Glomerular visceral epithelial cell (primary cell): ENCODE measurements at regions not wholly inside any gene's neighbourhood (a gene's known extent, or its start where the extent isn't known, plus 50 kb on each side); places are given as distances from the start of the nearest gene placed in this dataset.

ENCODE experiments used
- DNase-seq: peaks from one replicate; pipeline ENCODE4 v3.0.0-alpha.2; 2016; ENCODE audit errors: extremely low spot score

DNA sequence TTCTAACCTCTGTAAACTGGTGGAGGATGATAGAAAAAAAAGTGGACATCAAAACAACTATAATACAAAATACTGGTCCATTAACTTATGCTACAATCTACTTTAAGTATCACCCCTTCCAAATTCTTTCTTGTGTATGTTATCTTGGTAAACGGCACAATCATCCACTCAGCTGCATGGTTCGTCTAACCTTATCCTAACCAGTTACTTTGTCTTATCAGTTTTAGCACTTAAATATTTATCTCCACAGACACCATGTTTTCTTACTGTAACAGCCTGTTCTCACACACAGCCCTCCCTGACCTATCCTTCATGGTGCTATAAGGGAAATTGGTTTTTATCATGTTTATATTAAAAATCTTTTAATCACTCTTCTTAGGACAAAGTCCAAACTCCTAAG is 157.2 kb downstream of the PTGER3 start:
- DNase-seq, result no peak

DNA sequence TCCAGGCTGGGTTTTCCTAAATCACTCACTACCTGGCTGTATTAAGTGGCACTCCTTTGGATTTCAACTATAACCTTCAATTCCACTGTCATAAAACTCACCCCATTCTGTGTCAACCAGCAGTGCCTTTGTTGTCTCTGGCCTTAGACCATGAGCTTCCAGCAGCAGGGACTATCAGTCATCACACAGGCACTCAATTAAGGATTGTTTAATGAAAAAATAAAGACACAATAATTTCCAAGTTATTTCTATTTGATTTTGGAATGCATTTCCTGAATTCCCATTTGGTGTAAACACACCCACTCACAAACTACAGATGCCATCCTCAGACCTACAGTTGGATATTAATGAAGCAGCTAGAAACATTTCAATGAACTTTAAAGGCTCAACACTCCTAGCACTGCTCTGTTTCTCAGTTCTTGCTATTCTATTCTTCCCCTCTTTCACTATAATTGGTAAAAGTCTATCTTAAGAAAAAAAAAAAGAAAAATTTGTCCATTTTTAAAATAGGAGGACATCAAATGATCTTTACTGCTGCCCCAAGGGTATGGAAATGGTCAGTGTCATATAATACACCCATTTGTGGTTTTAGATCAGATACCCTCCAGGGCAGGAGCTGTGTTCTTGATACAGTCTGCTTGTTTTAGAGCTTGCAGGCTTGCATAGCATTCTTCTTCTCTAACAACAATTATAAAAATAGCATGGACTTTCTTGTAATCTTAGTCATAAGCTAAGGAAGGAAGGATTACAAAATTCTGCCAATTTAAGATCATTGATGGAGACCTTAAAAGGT is 156.4 kb downstream of the PTGER3 start:
- DNase-seq, result no peak

DNA sequence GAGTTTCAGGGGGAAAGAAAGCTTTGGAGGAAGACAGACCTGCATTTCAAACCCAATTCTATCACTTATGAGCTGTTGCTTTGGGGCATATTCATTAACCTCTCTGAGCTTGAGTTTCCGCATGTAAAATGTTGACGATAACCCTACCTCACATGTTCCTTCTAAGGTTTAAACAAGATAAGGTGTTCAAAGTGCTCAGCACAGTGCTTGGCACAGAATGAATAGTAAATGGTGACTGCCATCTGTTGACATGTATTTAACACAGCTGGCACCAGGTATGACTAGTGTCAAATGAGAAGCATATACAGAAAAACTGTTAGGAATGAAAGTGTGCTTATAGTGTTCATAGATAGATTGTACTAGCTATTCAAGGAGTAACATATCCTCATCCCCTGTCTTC is 155.5 kb downstream of the PTGER3 start:
- DNase-seq, result no peak

DNA sequence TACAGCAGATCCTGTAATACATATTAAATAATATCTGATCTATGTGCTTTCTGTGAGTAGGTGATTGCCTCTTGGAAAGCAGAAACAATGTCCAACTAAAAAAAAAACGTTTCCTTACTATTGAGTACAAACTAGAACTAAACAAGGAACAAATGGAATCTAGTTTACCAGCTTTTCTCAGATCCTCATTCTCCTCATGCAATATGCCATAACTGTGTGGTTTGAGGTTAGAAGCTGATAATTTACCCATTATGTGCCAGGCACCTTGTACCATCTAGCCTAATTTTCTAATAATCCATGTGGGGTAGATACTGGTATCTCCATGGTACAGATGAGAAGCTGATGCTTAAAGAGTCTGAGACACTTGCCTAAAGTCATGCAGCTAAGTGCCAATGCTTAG is 154.7 kb downstream of the PTGER3 start:
- no peak for DNase-seq

DNA sequence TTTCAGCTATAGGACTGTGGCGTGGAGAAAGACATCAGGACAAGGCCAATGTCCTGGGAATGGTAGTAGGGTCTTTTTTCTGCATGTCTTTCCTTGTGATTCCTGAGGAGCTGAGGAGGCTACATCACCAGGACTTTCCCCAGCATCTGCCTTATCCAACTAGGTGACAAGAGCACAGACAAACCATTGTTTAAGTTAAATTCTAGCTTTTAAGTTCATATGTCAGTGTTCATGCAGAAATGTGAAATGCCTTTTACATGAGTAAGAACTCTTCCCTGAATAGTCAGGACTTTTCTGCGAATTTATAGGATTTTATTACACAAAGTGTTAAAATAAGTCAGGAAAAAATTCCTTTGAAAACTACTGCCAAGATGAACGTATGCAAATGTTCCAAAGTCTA is 154.2 kb downstream of the PTGER3 start:
- no peak for DNase-seq

DNA sequence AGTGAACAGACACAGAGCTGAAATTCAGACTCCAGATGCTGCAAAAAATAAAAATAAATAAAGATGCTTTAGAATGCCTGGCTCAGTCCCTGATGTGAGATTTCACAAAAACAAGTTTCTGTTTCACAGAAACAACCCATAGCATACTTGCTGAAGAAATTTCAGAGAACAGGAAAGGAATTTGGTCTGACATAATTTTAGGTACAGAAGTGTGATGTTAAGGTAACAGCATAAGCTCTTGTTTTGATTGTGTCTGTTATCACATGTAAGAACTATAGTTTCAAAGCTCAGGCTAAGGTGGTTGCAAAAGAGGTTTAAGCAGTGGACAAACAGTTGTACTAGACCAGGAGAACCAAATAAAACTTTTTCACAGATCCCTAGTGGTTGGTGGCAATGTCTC is 152.1 kb downstream of the PTGER3 start:
- no peak for DNase-seq

DNA sequence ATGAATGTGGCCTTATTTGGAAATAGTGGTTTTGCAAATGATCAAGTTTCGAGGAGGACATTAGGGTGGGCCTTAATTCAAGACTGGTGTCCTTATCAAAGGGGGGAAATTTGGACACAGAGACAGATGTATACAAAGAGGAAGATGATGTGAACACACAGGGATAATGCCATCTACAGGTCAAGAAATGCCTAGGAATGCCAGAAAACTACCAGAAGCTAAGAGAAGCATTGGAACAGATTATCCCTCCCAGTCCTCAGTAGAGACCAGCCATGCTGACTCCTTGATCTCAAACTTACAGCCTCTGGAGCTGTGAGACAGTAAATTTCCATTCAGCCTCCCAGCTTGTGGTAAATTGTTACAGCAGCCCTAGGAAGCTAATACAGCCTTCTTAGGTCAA is 151.4 kb downstream of the PTGER3 start:
- DNase-seq, result no peak

DNA sequence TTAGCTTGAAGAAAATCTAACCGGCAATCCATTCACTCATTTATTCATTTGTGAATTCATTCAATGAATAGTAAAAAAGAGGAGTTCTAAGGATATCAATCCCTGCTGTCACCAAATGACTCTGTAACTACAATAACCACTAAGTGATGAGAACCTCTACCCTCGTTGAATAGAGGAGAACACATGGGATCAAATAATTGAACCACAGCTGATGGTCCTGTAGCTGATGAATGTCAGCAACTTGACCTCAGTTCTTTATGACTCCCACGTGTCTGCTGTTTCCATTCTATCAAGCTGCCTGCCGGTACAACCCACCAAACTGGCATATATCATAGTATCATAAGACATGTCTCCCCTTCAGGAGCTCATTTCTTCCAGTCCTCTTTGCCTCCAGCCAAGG is 150.3 kb downstream of the PTGER3 start:
- no peak for DNase-seq

DNA sequence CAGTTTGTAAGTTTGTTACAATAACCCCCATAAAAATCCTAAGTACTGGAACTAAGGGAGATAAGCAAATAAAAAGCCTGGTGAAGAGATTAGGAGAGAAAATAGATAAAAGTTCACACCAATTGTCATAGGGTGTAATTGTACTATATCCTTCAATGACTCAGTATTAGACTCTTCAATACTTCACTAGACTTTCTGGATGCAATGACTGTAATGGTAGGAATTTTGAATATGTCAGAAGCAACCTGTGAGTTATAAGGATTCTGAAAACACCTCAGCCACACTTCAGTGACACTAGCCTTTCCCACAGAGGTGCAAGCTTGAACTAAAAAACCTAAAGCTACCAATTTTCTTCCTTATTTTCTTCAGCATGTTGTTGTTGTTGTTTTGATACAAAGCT is 147.9 kb downstream of the PTGER3 start:
- no peak for DNase-seq

DNA sequence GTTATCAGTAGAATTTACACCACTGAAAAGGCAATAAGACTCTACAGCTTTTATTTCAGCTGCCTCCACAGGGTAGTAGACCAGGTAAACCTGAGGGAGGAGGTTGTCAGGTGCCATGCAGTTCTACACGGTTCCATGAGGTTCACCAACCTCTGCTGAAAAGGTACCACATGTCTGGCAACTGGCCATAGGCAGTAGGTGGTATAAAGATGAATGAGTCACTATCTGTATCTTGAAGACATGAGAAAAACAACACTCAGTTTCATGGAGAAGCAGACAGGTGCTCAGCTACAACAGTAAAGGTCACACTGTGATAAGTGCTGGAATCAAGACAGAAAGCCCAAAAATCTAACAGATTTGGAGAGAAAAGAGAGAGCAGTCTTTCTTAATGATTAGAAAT is 145.4 kb downstream of the PTGER3 start:
- no peak for DNase-seq

DNA sequence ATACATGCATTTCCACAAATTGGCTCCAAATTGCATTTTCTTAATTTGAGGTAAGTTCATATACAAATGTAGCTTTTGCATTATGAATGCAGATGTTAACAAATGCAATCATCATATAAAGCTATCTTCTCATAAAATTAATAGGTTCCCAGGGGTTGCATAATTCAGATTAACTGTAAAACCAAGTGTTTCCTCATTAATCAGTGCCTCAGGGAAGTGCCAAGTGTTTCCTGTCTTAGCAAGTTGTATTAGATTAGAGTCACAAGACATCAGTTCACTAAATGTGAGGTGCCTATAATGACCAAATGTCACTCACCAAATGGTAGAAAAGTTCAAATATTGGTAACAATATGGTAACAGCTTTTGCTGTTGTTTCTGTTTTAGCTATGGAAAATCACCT is 140.8 kb downstream of the PTGER3 start:
- DNase-seq, result no peak

DNA sequence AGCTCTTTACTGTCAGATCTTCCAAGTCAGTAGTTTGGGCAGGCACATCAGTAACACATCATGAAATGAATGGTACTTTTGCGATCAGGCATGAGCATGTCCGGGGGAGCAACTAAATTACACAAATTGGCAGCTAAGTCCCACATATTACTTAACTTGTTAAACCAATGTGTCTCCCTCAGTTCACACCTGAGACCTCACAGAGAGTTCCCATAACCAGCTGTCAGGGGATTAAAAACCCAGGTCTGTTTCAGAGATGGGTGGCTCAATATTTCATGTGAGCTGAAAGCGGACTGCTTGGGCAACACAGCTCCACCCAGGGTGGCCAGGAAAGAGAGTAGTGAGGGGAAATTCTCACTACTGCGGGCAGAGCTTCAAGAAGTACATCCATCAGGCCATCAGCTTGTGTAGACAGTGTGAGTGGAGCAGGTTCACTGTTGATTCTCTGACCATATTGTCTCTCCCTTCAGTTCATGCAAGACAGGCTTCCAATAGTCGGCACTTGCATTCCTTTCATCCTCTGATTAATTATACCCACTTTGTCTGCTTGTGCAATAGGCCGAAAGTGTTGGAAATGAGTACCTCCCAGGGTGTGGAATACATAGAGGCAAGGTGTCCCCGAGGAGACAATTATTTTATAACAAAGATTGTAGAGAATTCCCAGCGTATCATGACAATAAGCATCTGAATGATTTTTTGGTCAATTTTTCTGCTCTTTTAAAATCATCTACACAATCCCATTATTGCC is 139.9 kb downstream of the PTGER3 start:
- DNase-seq, result no peak

DNA sequence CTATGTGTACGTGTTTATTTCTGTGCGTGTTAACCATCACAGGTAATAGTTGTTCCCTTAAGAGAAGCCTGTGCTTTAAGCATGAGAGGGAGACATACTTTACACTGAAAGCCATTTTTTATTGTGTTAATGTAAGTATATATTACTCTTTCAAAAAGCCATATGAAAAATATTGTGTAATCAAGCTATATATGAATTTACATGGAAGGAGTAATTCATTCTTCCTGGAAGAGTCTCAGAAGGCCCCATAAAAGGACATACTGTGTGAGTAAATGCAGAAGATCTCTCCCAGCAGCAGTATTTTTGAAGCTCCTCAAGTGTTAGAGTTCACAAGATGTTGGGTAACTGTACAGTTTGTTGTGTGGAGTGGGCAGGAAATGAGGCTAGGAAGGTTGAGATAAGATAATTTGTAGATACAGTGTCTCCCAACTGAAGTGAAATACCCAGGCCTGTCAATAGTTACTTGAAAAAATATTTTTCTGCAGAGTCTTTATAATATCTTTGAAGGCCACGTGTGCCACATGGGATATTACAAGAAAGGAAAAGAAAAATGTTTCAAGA is 138.3 kb downstream of the PTGER3 start:
- DNase-seq, result no peak

DNA sequence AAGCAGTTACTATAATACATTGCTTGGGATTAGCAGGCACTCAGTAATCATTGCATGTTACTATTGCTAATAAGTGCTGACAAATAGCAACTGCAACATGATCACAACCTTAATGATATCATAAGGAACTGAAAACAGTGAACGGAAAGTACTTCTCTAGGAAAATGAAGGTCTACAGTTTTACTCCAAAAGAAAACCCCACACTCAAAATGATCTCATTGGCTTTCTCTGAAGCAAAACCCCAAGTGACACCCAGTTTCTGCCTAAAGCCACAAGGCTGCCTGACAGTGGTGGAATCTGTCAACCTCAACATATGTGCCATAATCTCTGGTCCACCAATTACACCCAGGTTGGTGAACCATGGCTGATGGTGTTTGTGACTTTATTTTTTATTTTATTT is 137.6 kb downstream of the PTGER3 start:
- DNase-seq, result no peak

DNA sequence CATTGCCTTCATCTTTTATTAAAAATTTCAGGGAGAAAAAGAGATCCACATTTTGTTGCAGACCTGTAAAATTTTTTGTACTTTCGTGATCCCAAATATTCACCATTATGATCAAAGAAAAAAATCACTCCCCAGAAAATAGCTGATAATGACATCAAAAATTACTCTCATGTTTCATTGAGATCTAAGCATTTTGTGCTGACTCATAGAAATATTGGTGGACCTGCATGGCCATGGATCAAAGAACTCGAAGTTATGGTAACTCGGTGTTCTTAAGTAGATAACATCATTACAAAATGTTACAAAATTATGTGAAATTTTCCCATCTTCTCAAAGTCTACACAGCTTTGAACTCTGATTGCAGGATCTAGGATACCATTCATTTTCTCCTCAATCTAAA is 135.8 kb downstream of the PTGER3 start:
- no peak for DNase-seq

DNA sequence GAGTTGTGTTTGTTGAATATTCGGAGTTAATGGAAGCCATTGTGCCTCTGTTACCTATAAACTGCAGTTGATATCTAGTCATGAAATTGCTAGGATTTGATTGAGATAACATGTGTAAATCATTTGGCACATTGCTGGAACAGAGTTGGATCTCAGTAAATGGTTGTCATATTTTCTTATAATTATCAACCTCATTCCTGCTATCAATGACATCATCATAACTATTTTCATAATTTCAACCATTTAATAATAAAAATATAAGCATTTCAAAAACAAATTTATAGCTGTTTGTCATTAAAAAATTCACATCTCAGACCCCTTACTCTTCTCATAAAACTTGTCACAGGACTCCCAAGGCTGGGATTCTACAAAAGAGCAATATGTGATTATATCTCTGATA is 133.4 kb downstream of the PTGER3 start:
- no peak for DNase-seq

DNA sequence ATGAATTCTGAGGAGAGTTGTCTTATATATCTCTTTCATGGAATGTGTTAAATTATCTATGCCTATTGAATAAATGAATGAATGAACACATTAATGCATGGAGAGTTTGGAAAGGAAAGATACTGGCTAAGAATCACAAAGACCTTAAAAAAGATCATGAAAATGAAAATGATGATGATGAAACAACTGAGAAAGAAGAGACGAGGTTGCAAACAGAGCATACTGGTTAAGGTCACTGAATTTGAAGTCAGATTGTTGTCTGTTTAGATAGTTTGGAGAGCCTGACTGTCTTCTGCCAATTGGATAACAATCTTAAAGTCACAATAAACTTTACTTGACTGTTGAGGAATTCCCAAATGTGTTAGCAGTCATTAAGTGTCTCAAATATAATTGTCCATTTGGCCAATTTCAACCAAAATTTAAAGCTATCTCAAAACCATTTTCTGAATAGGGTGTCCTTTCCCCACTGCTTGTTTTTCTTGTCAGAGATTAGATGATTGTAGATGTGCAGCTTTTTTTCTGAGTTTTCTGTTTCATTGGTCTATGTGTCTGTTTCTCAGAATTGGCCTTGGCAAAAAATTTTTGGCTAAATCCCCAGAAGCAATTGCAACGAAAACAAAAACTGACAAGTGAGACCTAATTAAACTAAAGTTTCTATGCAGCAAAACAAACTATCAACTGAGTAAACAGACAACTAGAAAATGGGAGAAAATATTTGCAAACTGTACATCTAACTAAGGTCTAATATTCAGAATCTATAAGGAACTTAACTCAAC is 132.2 kb downstream of the PTGER3 start:
- DNase-seq, result no peak

DNA sequence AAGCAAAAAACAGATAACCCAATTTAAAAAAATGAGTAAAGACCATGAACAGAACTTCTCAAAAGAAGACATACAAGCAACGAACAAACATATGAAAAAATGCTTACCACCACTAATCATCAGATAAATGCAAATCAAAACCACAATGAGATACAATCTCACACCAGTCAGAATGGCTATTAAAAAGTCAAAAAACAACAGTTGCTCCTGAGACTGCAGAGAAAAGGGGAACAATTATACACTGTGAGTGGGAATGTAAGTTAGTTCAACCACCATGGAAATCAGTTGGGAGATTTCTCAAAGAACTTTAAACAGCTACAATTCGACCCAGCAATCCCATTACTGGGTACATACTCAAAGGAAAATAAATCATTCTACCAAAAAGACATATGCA is 131.6 kb downstream of the PTGER3 start:
- DNase-seq, result no peak

DNA sequence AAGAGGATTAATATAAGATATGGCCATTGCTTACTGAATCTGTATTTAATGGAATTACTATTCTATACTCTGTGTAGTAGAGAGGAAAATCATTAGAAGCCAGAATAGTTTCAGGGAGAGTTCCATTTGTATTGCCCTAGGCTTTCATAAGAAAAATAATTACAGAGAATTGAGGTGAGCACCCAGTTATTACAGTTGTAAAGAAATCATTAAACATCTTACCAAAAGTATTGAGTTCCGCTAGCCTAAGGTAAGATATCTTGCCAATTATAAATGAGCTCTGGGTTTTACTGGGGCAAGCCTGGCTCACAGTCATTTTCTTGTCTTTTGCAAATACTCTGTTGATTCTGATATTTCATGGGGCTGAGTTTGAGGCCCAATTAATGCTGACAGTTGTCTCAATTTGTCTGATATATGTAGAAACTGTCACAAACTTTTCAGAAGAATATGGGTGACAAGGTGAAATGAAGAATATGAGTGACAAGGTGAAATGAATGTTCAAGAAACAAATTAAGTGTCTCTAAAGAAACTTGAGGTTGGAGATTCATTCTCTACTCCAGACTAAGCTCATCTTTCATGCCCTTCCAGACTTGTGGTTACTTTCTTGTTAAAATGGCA is 127.8 kb downstream of the PTGER3 start:
- no peak for DNase-seq
